ENCODE measurements at regions not wholly inside any gene's neighbourhood (a gene's known extent, or its start where the extent isn't known, plus 50 kb on each side); places are given as distances from the start of the nearest gene placed in this dataset.

GRCh38 chr20:22402550-22402949 lies 181.8 kb downstream of the FOXA2 start:
- H3K4me3 ChIP-seq (ENCODE audit: low read depth, low read length) = no peak overlapping the region
- no peak for DNase-seq (ENCODE audit: low read depth)
- TF ChIP-seq CTCF (IDR thresholded peaks at IDR 0.05; ENCODE audit: control insufficient read depth, extremely low read depth, insufficient read depth) = no peak

GRCh38 chr20:22400440-22400839 lies 183.9 kb downstream of the FOXA2 start:
- TF ChIP-seq CTCF (IDR thresholded peaks at IDR 0.05; ENCODE audit: control insufficient read depth, extremely low read depth, insufficient read depth) = no peak
- no peak for DNase-seq (ENCODE audit: low read depth)
- H3K4me3 ChIP-seq (ENCODE audit: low read depth, low read length) = no peak overlapping the region

GRCh38 chr20:22394583-22394982 lies 189.8 kb downstream of the FOXA2 start:
- DNase-seq (ENCODE audit: low read depth) = no peak
- TF ChIP-seq CTCF (IDR thresholded peaks at IDR 0.05; ENCODE audit: control insufficient read depth, extremely low read depth, insufficient read depth) = no peak
- no peak overlapping the region for H3K4me3 ChIP-seq (ENCODE audit: low read depth, low read length)

GRCh38 chr20:22390543-22390903 lies 193.8 kb downstream of the FOXA2 start:
- DNase-seq (ENCODE audit: low read depth) = no peak
- no peak for TF ChIP-seq CTCF (IDR thresholded peaks at IDR 0.05; ENCODE audit: control insufficient read depth, extremely low read depth, insufficient read depth)
- H3K4me3 ChIP-seq (ENCODE audit: low read depth, low read length) = no peak overlapping the region

- TF ChIP-seq CTCF (IDR thresholded peaks at IDR 0.05; ENCODE audit: control insufficient read depth, extremely low read depth, insufficient read depth) = no peak
- no peak for DNase-seq (ENCODE audit: low read depth)
- no peak overlapping the region for H3K4me3 ChIP-seq (ENCODE audit: low read depth, low read length)
Observed at GRCh38 chr20:22389836-22390542, 194.4 kb downstream of the FOXA2 start.

GRCh38 chr20:22387452-22387851 lies 196.9 kb downstream of the FOXA2 start:
- H3K4me3 ChIP-seq (ENCODE audit: low read depth, low read length) = no peak overlapping the region
- no peak for DNase-seq (ENCODE audit: low read depth)
- no peak for TF ChIP-seq CTCF (IDR thresholded peaks at IDR 0.05; ENCODE audit: control insufficient read depth, extremely low read depth, insufficient read depth)

- no peak for TF ChIP-seq CTCF (IDR thresholded peaks at IDR 0.05; ENCODE audit: control insufficient read depth, extremely low read depth, insufficient read depth)
- no peak for DNase-seq (ENCODE audit: low read depth)
- H3K4me3 ChIP-seq (ENCODE audit: low read depth, low read length) = no peak overlapping the region
Observed at GRCh38 chr20:22386306-22386623, 198.1 kb downstream of the FOXA2 start.
